HG03139 (cell line): ENCODE measurements at regions not wholly inside any gene's neighbourhood (a gene's known extent, or its start where the extent isn't known, plus 50 kb on each side); places are given as distances from the start of the nearest gene placed in this dataset.
A peak's percentile ranks its signal among the peaks of the same experiment; 100 is the strongest.

Source experiments
- ATAC-seq: cut with Tn5 transposase; IDR thresholded peaks from one replicate; pipeline ENCODE4 v1.9.1; 2021; ENCODE audit not compliant: unreplicated experiment

GRCh38 chr1:93013145-93014065 lies 52.1 kb upstream of the DIPK1A start:
- no peak for ATAC-seq

GRCh38 chr1:93014168-93014567 lies 52.9 kb upstream of the DIPK1A start:
- ATAC-seq: no peak

GRCh38 chr1:93015590-93015989 lies 54.3 kb upstream of the DIPK1A start:
- no peak for ATAC-seq

GRCh38 chr1:93016171-93016570 lies 54.9 kb upstream of the DIPK1A start:
- ATAC-seq: no peak

GRCh38 chr1:93021539-93022134 lies 57.4 kb upstream of the MTF2 start:
- ATAC-seq: peak; percentile 65

- ATAC-seq: no peak
Observed at GRCh38 chr1:93022580-93022979, 56.5 kb upstream of the MTF2 start.

- ATAC-seq: no peak
Observed at GRCh38 chr1:93023281-93023680, 55.8 kb upstream of the MTF2 start.

- ATAC-seq: no peak
Observed at GRCh38 chr1:93025572-93025971, 53.5 kb upstream of the MTF2 start.

- no peak for ATAC-seq
Observed at GRCh38 chr1:93028542-93028941, 50.5 kb upstream of the MTF2 start.
